PC-9 (cell line): ENCODE measurements at regions not wholly inside any gene's neighbourhood (a gene's known extent, or its start where the extent isn't known, plus 50 kb on each side); places are given as distances from the start of the nearest gene placed in this dataset.

Source experiments
- BruUV-seq: library from RNA; stranded (reverse); fragments of 400-500 nt; replicated peaks from 2 replicates; lab custom pipeline; 2021; lab: Mats Ljungman, UMichigan
- CTCF ChIA-PET: fragments of 300-600 bp; sonication (Branson Sonifier 250); formaldehyde crosslinking; loops from one replicate; lab custom pipeline; 2022; ENCODE audit warnings: antibody characterized with exemption; lab: Charles Lee
- POLR2A ChIA-PET: fragments of 300-600 bp; sonication (Branson Sonifier 250); formaldehyde crosslinking; loops from one replicate; lab custom pipeline; 2022; ENCODE audit warnings: antibody characterized with exemption; ENCODE audit not compliant: unreplicated experiment; lab: Charles Lee
- DNase-seq, 2 experiments: peaks; one replicate each; pipeline versions ENCODE4 v3.0.0 to v3.0.0-alpha.2; 2015 to 2022; ENCODE audit warnings: mixed read lengths in 1 of 2
- H2AFZ ChIP-seq: fragments of 200-600 bp; sonication (generic); 2 replicates; pipeline ENCODE4 v1.8.1; 2017; ENCODE audit warnings: antibody characterized with exemption
- H3F3A ChIP-seq: fragments of 200-600 bp; sonication (generic); 2 replicates; pipeline ENCODE4 v1.8.1; 2017; ENCODE audit warnings: antibody characterized with exemption, mild to moderate bottlenecking, low read depth; ENCODE audit not compliant: insufficient read depth
- H3K27ac ChIP-seq: fragments of 200-600 bp; sonication (generic); 2 replicates; pipeline ENCODE4 v1.6.1; 2016; ENCODE audit warnings: mixed run types
- H3K27me3 ChIP-seq: fragments of 200-600 bp; sonication (generic); 2 replicates; pipeline ENCODE4 v1.6.1; 2016; ENCODE audit warnings: low read depth, mixed run types; ENCODE audit not compliant: insufficient read depth
- H3K36me3 ChIP-seq: fragments of 200-600 bp; sonication (generic); 2 replicates; pipeline ENCODE4 v1.6.1; 2016; ENCODE audit warnings: low read depth, mixed run types
- H3K4me1 ChIP-seq: fragments of 200-600 bp; sonication (generic); replicated peaks from 2 replicates; pipeline ENCODE4 v1.6.1; 2016; ENCODE audit warnings: mixed run types; ENCODE audit not compliant: insufficient read depth
- H3K4me2 ChIP-seq: fragments of 200-600 bp; sonication (generic); 2 replicates; pipeline ENCODE4 v1.6.1; 2017; ENCODE audit warnings: mixed run types
- H3K4me3 ChIP-seq: fragments of 200-600 bp; sonication (generic); 2 replicates; pipeline ENCODE4 v1.6.1; 2016; ENCODE audit warnings: mixed run types
- H3K79me2 ChIP-seq: fragments of 200-600 bp; sonication (generic); 2 replicates; pipeline ENCODE4 v1.6.1; 2017; ENCODE audit warnings: low read depth, mixed run types
- H3K9me2 ChIP-seq: fragments of 200-600 bp; sonication (generic); 2 replicates; pipeline ENCODE4 v1.8.1; 2017; ENCODE audit warnings: mild to moderate bottlenecking; ENCODE audit not compliant: insufficient read depth
- H3K9me3 ChIP-seq: fragments of 200-600 bp; sonication (generic); 2 replicates; pipeline ENCODE4 v1.8.1; 2016; ENCODE audit warnings: low read depth; ENCODE audit not compliant: insufficient read depth
- H4K20me1 ChIP-seq: fragments of 200-600 bp; sonication (generic); 2 replicates; pipeline ENCODE4 v1.8.1; 2017; ENCODE audit not compliant: insufficient read depth
- CTCF ChIP-seq: fragments of 200-600 bp; sonication (generic); conservative IDR thresholded peaks from 2 replicates; pipeline ENCODE4 v1.6.1; 2017; ENCODE audit warnings: mixed run types, antibody characterized with exemption, mild to moderate bottlenecking, moderate library complexity
- EZH2 ChIP-seq: fragments of 200-600 bp; sonication (generic); IDR thresholded peaks from 2 replicates; pipeline ENCODE4 v1.8.0; 2017; ENCODE audit warnings: antibody characterized with exemption, low read depth
- intact Hi-C: fragments of 100-400 bp; cut with micrococcal nuclease; formaldehyde crosslinking; loops from one replicate; pipeline ENCODE4 v1.10.0; 2022; ENCODE audit not compliant: unreplicated experiment

- Histone ChIP-seq H3K27me3 (no peaks in the 10 kb centered on the region), H3K9me2 (no peaks in the 10 kb centered on the region), H3K27ac (no peak overlapping the region), H3K9me3 (no peaks in the 10 kb centered on the region), H3K79me2 (no peaks in the 10 kb centered on the region), H3K4me1 (no peaks in the 10 kb centered on the region), H3K4me3 (no peak overlapping the region), H3K4me2 (no peak overlapping the region), H2AFZ (no peak overlapping the region), H3F3A (no peaks in the 10 kb centered on the region), H4K20me1 (no peaks in the 10 kb centered on the region), H3K36me3 (no peaks in the 10 kb centered on the region)
- no TSS peak for BruUV-seq
- no peak for TF ChIP-seq EZH2
- no peak for TF ChIP-seq CTCF
- POLR2A ChIA-PET, result no interaction called here
- intact Hi-C loops, result no loop called here
- CTCF ChIA-PET, result no interaction called here
- DNase-seq, result no peak
These were observed 243.3 kb downstream of the ZNF674 start for GRCh38 chrX:46301903-46302302.

- Histone ChIP-seq H3K9me3 (no peaks in the 10 kb centered on the region), H3K9me2 (no peaks in the 10 kb centered on the region), H3K79me2 (no peaks in the 10 kb centered on the region), H2AFZ (no peak overlapping the region), H4K20me1 (no peaks in the 10 kb centered on the region), H3K4me1 (no peaks in the 10 kb centered on the region), H3K36me3 (no peaks in the 10 kb centered on the region), H3K27me3 (no peaks in the 10 kb centered on the region), H3F3A (no peaks in the 10 kb centered on the region), H3K27ac (no peak overlapping the region), H3K4me2 (no peak overlapping the region), H3K4me3 (no peak overlapping the region)
- ChIA-PET CTCF (no interaction called here), POLR2A (no interaction called here)
- TF ChIP-seq EZH2, result no peak
- no peak for DNase-seq
- no TSS peak for BruUV-seq
- intact Hi-C loops, result no loop called here
These were observed 246.4 kb downstream of the ZNF674 start for GRCh38 chrX:46298821-46299220.

GRCh38 chrX:46295963-46296362 lies 249.3 kb downstream of the ZNF674 start:
- DNase-seq, result no peak
- no peak overlapping the region for H3K27ac ChIP-seq
- BruUV-seq, result no TSS peak

More at GRCh38 chrX:46295963-46296362, 249.3 kb downstream of the ZNF674 start:
- Histone ChIP-seq H3K9me3 (no peaks in the 10 kb centered on the region), H3K27me3 (no peaks in the 10 kb centered on the region), H3K36me3 (no peaks in the 10 kb centered on the region), H3K79me2 (no peaks in the 10 kb centered on the region), H4K20me1 (no peaks in the 10 kb centered on the region), H3K9me2 (no peaks in the 10 kb centered on the region), H3K4me1 (no peaks in the 10 kb centered on the region), H3K4me2 (no peak overlapping the region), H2AFZ (no peak overlapping the region), H3K4me3 (no peak overlapping the region), H3F3A (no peaks in the 10 kb centered on the region)
- ChIA-PET CTCF (no interaction called here), POLR2A (no interaction called here)
- intact Hi-C loops, result no loop called here
- no peak for TF ChIP-seq CTCF
- TF ChIP-seq EZH2, result no peak
